NCI-H187 (cell line): ENCODE measurements at regions not wholly inside any gene's neighbourhood (a gene's known extent, or its start where the extent isn't known, plus 50 kb on each side); places are given as distances from the start of the nearest gene placed in this dataset.
"Not testable (repeated sequence)": the region's sequence is repeated elsewhere in the genome, so short reads cannot be mapped to it uniquely, and the experiment has no call there.

ENCODE experiments used
- DNase-seq, 2 experiments: peaks; one replicate each; lab custom pipeline; 2025; lab: John Stamatoyannopoulos, UW

DNA sequence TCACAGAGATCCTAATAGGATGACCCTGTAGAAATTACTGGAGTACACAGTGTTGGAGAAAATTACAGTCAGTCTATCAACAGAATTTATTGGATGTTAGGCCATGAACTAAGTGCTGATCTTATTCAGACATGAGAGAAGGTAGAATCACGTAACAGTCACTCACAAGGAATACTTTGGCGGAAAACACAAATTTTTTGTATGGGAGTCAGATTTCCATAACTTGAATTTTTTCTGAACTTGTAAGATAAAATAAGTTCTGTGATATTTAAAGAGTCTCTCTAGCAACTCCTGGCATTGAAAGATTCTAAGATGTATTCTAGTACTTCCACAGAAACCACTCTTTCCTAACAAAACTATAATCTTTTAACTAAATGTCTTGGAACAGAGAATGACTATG lies 178.8 kb upstream of the MME start:
- no peak for DNase-seq

DNA sequence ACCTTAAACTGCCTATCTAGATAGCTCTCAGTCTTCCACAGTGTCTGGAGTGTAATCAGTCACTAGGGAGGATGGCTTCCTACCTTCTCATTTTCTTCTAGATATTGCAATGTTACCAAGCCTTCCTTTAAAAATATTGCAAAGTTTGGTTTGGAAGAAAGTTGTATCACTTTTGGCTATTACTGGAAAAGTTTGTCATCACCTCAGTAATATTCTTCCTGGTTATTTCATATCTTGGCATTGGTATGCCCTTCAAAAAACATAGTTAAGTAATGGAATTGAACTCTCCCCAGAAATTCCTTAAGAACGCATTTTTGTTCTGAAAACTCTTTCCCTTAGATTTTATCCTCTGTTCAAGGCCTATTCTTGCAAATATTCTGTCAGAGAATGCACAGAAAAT lies 179.3 kb upstream of the MME start:
- no peak for DNase-seq

DNA sequence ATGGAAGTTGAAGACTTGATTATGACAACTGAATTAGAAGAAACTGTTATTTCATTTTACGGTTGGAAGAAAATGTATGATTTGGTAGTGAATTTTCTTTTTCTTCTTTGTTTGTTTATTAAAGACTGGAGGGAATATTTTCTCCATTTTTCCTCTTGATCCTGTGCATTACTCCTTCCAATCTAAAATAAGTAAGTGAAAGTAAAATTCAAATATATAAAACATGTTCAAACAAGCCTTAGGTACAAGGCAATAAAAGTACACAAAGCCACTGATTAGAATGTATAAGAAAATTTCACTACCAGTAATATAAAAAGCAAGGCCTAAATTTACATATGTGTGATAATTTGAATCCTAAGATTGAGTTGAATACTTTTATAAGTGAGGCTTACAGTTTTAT lies 181.2 kb upstream of the MME start:
- no peak for DNase-seq

DNA sequence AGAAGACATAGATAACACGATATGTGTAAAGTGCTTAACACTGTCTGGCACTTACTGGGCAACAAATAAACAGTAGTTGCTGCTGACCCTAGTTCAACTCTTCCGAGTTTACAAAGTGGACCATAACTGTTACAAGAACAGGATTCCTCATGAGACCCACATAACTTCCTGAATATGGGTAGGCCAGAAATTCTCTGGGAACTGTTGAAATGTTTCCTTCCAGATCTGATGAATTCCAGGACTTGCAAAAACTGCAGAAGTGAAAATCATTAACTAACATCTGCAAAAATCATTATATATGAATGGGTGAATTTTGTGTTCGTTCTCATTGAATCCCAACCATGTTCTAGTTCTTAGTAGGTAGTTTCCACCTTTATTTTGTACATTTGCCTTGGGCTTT lies 181.7 kb upstream of the MME start:
- no peak for DNase-seq

DNA sequence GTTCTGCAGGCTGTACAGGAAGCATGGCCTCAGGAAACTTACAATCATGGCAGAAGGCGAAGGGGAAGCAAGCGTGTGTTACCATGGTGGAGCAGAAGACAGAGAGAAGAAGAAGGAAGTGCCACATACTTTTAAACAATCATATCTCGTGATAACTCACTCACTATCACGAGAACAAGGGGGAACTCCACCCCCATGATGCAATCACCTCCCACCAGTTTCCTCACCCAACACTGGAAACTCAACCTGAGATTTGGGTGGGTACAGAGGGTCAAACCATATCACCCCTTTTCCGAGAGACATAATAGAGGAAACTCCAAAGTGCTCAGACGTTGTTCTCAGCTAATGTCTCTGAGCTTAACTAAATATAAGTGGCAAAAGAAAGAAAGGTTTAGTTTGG lies 186.3 kb upstream of the MME start:
- no peak for DNase-seq

DNA sequence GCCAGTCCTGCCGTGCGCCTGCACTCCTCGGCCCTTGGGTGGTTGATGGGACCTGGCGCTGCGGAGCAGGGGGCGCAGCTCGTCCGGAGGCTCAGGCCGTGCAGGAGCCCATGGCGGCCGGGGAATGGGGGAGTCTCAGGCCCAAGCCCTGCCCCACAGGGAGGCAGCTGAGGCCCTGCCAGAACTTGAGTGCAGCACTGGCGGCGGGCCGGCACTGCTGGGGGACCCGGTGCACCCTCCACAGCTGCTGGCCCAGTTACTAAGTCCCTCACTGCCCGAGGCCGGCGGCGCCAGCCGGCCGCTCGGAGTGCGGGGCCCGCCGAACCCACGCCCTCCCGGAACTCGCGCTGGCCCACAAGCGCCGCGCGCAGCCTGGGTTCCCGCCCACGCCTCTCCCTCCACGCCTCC lies 190.9 kb upstream of the MME start:
- no peak for DNase-seq

DNA sequence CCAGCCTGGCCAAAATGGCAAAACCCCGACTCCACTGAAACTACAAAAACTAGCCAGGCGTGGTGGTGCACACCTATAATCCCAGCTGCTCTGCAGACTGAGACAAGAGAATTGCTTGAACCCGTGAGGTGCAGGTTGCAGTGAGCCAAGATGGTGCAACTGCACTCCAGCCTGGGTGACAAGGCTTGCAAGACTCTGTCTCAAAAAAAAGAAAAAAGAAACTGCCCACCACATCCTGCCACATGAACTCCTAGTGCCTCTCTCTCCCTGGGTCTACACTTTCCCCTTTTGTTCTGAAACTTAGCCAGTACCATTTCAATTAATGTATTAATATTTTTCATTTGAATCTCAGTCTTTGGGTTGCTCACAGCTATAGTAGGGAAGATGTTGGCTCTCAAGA lies 192.2 kb upstream of the MME start:
- no peak for DNase-seq

DNA sequence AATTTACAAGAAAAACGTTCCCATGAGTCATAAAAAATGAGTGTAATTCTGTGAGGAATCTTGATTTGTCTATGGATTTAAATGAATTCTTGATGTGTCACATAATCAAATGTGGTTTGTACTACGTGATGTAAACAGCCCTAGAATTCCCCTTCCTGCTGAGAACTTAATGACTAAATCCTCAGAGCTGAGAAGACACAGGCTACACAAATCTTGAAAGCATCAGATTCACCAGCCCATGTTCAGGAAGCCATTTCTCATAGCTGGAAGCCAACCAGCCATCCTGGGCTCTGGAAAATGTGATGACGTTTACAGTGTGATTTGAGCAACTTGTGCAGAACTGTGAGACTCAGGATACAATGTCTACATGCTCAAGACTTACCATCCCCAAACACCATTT lies 193.7 kb upstream of the MME start:
- no peak for DNase-seq

DNA sequence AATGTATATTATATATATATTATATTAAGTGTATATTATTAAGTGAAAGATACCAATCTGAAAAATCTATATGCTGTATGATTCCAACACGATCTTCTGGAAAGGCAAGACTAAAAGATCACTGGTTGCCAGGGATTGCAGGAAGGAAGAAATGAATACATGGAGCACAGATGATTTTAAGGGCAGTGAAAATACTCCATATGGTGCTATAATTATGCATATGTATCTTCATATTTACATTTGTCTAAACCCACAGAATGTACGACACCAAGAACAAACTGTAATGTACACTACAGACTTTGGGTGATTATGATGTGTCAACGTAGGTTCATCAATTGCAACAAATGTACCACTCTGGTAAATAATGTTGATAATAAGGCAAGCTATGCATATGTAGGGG lies 194.7 kb upstream of the MME start:
- DNase-seq, result no peak

DNA sequence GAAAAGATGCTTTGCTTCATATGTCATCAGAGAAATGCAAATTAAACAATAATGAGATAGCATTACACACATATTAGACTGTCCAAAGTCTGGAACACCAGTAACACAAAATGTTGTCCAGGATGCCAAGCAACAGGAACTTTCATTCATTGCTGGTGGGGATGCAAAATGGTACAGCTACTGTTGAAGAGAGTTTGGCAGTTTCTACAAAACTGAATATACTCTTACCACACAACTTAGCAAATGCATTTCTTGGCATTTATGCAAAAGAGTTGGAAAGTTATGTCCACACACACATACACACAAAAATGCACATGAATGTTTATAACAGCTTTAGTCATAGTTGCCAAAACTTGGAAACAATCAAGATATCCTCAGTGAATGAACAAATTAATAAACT lies 195.2 kb upstream of the MME start:
- DNase-seq, result no peak

DNA sequence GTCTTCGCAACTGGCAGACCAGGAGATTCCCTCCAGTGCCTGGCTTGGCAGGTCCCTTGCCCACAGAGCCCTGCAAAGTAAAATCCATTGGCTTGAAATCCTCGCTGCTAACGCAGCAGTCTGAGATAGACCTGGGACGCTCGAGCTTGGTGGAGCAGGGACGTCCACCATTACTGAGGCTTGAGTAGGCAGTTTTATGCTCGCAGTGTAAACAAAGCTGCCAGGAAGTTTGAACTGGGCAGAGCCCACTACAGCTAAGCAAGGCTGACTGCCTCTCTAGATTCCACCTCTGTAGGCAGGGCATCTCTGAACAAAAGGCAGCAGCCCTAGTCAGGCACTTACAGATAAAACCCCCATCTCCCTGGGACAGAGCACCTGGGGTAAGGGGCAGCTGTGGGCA lies 205.0 kb upstream of the MME start:
- DNase-seq, result no peak

DNA sequence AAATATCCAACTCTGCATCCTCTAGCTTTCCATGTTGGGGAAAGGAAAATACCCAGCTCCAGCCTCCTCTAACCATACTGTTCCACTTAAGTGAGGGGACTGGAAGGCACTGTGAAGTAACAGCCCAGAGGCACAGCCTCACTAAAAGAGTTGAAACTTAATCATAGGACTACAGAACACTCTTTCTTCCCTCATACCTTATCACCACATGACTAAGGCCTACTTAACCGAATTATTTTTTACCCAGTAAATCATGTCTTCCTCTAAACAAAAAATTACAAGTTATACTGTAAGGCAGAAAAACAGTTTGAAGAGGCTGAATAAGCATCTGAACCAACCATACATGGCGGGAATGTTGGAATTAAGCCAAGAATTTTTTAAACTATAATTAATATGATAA lies 207.4 kb upstream of the MME start:
- no peak for DNase-seq

DNA sequence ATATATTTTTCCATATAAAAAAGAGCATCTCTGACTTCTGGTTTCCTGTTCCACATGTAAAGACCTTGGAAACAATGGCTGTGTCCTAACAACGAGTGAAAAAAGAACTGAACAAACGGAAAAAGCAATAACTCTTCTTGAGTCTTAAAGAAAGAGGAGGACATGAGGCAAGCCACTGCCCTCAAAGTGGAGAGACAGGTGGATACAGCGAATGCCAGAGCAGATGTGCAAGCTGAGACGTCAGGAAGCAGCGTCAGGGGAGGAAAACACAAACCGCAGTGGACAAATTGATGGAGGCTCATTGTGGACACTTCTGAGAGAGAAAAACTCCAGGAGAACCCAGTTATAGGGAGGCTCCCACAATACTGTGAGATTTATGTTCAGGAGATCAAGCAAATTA lies 208.0 kb upstream of the MME start:
- DNase-seq, result no peak

DNA sequence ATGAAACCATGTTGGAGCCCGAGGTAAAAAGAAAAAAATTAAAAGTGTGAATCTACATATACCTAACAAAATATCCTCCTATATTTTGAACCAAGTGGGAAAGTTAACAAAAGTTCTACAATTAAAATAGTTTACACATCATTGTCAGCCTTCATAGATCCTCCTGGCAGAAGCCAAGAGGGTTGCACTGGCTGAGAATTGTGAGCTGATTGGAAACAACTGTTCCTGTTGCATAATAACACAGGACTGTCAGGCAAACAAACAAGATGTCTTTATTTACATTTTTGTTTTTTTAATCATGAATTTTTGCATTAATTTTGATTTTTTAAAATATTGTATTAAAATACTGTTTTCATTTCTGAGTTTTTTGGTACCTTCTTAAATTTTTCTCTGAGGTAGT lies 215.2 kb upstream of the MME start:
- no peak for DNase-seq

DNA sequence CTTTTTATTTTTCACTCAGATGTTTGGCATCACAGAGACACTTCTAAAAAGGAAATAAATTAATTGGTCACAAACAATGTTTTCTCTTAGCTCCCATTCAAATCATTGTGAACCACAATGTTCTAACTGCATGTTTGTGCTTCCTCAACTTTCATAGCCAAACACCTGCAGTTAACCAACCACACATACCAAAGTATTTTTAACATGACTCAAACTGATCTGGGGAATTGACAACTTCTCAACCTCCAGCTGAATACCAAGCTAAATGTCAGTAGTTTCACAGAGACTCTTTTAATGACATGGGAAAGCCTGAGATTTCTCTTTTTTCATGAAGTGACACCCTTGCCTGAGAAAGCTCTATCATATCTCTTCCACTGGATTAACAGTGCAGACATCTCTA lies 217.9 kb upstream of the MME start:
- DNase-seq, result no peak

DNA sequence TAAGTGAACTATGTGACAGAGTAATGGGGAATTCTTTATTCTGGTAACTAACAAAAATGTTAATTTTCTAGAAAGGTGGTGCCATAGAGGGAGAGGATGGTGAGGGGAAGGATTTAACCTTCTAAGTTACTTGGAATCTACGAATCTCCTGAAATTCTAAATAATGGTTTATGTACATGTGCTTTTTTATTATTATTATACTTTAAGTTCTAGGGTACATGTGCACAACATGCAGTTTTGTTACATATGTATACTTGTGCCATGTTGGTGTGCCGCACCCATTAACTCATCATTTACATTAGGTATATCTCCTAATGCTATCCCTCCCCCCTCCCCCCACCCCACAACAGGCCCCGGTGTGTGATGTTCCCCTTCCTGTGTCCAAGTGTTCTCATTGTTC lies 227.1 kb upstream of the MME start:
- DNase-seq, result not testable (repeated sequence)

DNA sequence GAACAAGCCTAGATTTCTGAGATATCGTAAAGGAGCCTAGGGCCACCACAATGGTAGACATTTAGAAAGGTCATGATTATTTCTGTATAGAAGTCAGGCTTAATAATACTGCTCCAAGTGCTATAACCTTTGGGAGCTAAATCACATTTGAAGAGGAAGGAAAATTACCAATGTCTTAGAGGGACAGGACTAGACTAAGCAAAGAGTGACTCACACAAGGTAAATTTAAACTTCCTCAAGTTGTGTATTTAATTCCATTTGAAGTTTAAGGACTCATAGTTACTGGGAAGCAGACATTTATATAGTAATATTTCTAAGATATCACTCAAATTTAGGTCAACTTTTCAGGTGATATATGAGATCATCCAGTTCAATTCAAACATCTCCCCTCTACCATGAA lies 227.6 kb upstream of the MME start:
- no peak for DNase-seq

DNA sequence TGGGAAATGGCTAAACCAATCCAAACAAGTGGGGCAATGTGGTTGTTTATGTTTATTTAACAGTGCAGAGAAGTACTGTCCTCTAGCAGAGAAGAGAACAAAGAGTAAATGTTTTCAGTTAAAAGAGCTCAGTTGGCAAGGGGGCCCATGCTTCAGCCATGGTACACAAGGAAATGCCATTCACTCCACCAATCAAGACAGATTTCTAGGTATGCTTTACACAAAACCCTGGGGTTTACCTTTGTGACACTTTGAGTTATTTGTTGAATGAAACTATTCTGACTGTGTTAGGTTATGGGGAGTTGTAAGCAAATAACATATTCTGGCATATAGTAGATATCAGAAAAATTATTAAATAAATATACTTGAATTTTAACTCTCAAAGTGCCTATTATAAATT lies 228.5 kb upstream of the MME start:
- no peak for DNase-seq

DNA sequence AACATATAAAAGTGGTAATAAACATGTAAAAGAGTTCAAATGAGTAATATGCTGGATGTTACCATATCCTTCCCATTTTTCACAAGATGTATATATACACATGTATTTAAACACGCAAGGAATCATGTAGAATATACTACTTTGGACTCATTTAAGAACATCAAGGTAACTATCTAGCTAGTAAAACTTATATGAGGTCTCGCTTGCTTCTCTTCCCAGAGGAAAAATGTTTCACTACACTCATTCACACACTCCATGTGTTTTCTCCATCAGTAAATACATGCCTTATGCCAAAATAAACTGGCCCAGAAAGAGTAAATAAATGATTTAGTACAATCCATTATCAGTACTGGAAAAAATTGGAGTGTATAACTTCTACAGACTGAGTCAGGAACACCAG lies 229.2 kb upstream of the MME start:
- no peak for DNase-seq

DNA sequence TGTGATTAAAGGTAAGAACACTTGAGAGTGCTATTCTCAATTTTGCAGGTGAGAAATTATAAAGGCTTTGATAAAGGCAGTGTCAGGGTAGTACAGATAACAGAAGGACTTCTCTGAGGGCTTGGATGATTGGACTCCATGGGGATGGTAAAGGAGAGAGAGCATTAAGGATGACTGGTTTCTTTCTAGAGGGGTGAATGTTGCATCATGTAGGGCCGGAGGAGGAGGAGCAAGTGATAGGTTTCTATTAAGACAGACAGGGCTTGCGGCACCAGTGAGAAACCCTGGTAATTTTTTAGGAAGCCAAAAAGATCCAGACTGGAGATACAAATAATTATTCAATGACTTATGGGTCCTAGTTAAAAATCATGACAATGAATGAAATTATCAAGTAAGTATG lies 230.7 kb upstream of the MME start:
- no peak for DNase-seq

DNA sequence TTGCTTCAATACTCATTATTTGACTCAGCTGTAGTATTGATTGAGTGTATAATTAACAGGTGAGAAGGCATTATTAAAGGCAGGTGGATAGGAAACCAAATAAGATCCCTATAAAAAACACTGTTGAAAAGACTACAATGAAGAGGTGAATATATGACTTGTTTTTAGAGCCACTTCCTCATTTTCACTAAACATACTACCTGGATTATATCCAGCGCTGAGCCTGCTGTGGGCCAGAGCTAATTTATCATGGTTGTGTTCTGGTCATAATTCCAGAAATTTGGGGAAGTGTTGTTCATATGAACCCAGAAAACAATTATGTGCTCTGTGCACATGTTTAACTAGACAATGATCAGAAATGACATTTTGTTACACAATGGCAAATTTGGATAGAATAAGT lies 235.3 kb upstream of the MME start:
- DNase-seq, result no peak

DNA sequence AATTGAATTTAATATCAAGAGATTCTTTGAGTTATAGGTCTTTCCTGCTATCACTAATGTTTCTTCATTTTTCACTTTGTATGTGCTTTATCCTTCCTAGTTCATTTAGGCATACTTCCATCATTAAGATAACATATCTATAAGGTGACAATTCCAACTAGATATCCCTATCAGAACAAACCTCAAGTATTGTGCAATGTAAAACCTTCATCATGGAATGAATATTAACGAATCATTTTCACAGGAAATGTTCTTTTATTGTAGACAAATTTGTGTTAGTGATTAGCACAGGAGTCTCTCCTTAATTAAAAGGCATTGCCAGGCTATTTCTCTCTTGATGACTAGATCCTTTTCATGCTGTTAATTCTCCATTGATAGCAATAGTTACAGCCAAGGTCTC lies 236.5 kb upstream of the MME start:
- no peak for DNase-seq

DNA sequence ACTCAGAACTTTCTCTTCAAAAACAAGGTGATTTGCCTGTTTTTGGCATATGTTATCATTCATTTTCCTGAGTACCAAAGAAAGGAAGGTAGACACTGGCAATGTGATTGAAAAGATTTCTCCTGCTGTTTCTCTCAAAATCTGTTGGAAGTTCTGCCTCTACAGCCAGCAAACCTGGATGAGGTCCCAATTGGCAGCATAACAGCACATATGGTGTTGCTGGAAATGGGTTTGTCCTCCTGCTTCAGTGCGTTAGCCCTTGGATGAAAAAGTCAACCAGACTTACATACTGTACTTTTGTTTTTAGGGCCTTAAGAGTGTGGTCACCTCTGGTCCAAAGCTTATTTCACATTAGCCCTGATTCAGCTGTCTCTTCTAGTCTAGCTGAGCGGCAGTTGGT lies 237.6 kb upstream of the MME start:
- DNase-seq, result no peak

DNA sequence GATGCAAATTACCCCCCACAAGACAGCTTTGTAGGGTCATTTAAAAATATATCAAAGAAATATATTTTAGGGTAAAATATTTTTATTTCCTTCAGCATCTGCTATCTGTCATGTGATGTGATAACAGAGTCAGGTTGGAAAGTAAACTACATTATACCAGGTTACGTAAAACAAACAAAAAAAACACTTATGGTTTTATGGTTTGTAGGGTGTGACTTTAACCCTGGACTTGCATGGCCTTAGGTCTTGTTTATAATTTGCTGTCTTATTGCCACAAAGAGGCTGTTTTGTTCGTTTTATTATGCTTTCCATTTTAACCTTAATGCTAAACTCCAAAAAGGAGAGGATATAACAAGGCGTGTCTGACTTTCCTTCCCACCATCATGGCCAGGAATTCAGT lies 244.5 kb upstream of the MME start:
- DNase-seq, result no peak

DNA sequence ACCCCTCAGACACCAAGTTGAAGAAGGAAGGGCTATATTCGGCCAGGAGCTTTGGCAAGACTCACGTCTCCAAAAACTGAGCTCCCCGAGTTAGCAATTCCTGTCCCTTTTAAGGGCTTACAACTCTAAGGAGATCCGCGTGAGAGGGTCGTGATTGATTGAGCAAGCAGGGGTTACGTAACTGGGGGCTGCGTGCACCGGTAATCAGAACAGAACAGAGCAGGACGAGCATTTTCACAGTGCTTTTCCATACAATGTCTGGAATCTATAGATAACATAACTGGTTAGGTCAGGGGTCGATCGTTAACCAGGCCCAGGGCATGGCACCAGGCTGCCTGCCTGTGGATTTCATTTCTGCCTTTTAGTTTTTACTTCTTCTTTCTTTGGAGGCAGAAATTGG lies 245.3 kb upstream of the MME start:
- not testable (repeated sequence) for DNase-seq

DNA sequence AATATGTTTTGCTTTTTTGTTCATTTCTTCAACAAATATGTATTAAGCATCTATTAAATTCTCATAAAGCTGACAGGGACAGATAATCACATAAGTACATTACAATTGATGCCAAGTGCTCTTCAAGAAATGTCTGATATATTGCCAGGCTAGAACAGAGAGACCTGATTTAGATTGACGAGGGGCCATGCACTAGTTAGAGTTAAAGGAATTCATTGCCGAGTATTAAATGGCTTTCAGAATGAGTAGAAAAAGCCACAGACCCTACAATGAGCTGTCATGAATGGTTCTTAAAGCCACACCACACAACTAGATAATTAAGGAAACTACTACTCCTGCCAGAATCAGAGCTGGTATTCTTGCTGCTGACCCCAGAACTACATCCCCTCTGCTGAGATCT lies 250.2 kb upstream of the MME start:
- no peak for DNase-seq
